T-helper 1 cell treated with Interleukin-12 subunit alpha and Interleukin-12 subunit beta and Interleukin-4 antibody, amounts not matched to agents 30 μg/mL and 1 μg/mL, for 36 hours (primary cell): ENCODE measurements at regions not wholly inside any gene's neighbourhood (a gene's known extent, or its start where the extent isn't known, plus 50 kb on each side); places are given as distances from the start of the nearest gene placed in this dataset.
A peak's percentile ranks its signal among the peaks of the same experiment; 100 is the strongest.

Source experiments
- H3K27ac Mint-ChIP-seq: one replicate; pipeline ENCODE4 v1.8.0; 2021; ENCODE audit warnings: mild to moderate bottlenecking, mixed read lengths
- H3K27me3 Mint-ChIP-seq: one replicate; pipeline ENCODE4 v1.8.0; 2021; ENCODE audit warnings: low read depth, mixed read lengths
- H3K36me3 Mint-ChIP-seq: one replicate; pipeline ENCODE4 v1.8.0; 2021; ENCODE audit warnings: low read depth, mixed read lengths
- H3K4me1 Mint-ChIP-seq: one replicate; pipeline ENCODE4 v1.8.0; 2021; ENCODE audit warnings: low read depth, mixed read lengths
- H3K4me3 Mint-ChIP-seq: one replicate; pipeline ENCODE4 v1.8.0; 2021; ENCODE audit warnings: mild to moderate bottlenecking, moderate library complexity, mixed read lengths
- H3K9me3 Mint-ChIP-seq: one replicate; pipeline ENCODE4 v1.8.0; 2021; ENCODE audit warnings: mixed read lengths

GRCh38 chr1:98426092-98426491 is 235.4 kb upstream of the SNX7 start:
- H3K27me3 Mint-ChIP-seq = no peaks in the 10 kb centered on the region
- no peak overlapping the region for H3K27ac Mint-ChIP-seq
- no peaks in the 10 kb centered on the region for H3K4me1 Mint-ChIP-seq
- H3K9me3 Mint-ChIP-seq = no peaks in the 10 kb centered on the region
- H3K36me3 Mint-ChIP-seq = no peaks in the 10 kb centered on the region
- H3K4me3 Mint-ChIP-seq = no peak overlapping the region

DNA sequence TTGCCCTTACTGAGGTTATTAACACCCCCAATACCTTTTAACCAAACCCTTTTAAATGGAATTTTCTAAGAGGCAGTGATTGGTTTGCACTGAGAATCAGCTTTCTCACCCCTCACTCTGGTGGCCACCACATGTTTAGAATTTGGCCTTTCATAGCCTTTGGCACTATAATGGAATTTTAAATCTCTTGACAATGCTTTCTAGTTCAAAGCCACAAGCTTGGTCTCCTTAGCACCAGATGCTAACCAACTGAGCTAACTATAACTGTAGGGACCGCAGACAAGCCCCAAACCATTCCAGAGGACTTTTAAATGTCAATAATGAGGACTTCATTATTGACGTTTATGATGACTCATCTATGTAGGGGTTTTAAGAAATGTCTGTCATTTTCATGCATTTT is 238.7 kb upstream of the SNX7 start:
- H3K27me3 Mint-ChIP-seq = no peaks in the 10 kb centered on the region
- no peaks in the 10 kb centered on the region for H3K9me3 Mint-ChIP-seq
- H3K27ac Mint-ChIP-seq = no peak overlapping the region
- H3K4me1 Mint-ChIP-seq = peaks cover under 1% of the 10 kb centered on the region
- H3K4me3 Mint-ChIP-seq = no peak overlapping the region
- no peaks in the 10 kb centered on the region for H3K36me3 Mint-ChIP-seq

GRCh38 chr1:98421085-98421435 is 240.5 kb upstream of the SNX7 start:
- no peaks in the 10 kb centered on the region for H3K27me3 Mint-ChIP-seq

GRCh38 chr1:98420376-98421084 is 241.0 kb upstream of the SNX7 start:
- Mint-ChIP-seq H3K36me3 (no peaks in the 10 kb centered on the region), H3K4me3 (no peak overlapping the region), H3K4me1 (peaks cover 3% of the 10 kb centered on the region), H3K27ac (no peak overlapping the region), H3K9me3 (no peaks in the 10 kb centered on the region), H3K27me3 (no peaks in the 10 kb centered on the region)

More at GRCh38 chr1:98421085-98421435, 240.5 kb upstream of the SNX7 start:
- Mint-ChIP-seq H3K27ac (no peak overlapping the region), H3K9me3 (no peaks in the 10 kb centered on the region), H3K4me1 (peaks cover 3% of the 10 kb centered on the region), H3K36me3 (no peaks in the 10 kb centered on the region), H3K4me3 (no peak overlapping the region)

DNA sequence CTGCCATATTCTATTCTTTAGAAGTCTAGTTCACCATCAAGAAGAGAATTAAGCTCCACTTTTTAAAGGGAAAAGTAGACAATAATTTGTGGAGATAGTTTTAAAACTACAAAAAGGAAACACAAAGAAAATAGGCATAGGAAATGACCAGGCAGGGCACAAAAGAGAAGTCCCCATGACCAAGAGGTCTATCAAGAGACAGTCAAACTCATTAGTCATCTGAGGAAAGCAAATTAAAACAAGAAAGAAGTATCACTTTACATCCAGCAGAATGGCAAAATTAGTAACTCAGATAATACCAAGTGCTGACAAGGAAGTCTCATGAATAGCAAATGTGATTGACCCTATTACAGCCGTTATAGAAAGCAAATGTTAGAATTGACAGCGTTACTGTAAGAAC is 243.7 kb upstream of the SNX7 start:
- H3K27me3 Mint-ChIP-seq = no peaks in the 10 kb centered on the region

DNA sequence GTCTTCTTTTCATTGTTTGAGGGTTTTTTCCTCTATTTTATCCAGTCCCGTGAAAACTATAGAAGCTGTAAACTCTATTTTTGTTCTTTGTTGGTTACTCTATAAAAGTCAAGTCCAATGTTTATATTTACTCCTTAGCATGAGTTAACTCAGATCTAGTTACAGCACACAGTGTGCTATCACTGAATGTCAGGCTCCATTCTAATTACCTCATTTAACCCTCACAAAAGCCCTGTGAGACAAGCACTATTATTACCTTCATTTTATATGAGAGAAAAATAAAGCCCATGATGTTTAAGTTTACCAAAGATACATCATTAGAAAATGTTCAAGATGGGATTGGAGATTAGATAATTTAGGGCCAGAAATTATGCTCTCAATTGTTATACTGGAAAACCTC is 251.4 kb upstream of the SNX7 start:
- H3K27me3 Mint-ChIP-seq = no peaks in the 10 kb centered on the region
- H3K4me3 Mint-ChIP-seq = no peak overlapping the region
- no peak overlapping the region for H3K27ac Mint-ChIP-seq
- H3K4me1 Mint-ChIP-seq = peaks cover 10% of the 10 kb centered on the region
- peaks cover 5% of the 10 kb centered on the region for H3K36me3 Mint-ChIP-seq
- H3K9me3 Mint-ChIP-seq = peaks cover 13% of the 10 kb centered on the region

More for the DNA sequence above, 243.7 kb upstream of the SNX7 start:
- H3K36me3 Mint-ChIP-seq = peaks cover under 1% of the 10 kb centered on the region
- no peak overlapping the region for H3K4me3 Mint-ChIP-seq
- H3K9me3 Mint-ChIP-seq = peaks cover 2% of the 10 kb centered on the region
- H3K27ac Mint-ChIP-seq = no peak overlapping the region
- H3K4me1 Mint-ChIP-seq = peaks cover 3% of the 10 kb centered on the region

DNA sequence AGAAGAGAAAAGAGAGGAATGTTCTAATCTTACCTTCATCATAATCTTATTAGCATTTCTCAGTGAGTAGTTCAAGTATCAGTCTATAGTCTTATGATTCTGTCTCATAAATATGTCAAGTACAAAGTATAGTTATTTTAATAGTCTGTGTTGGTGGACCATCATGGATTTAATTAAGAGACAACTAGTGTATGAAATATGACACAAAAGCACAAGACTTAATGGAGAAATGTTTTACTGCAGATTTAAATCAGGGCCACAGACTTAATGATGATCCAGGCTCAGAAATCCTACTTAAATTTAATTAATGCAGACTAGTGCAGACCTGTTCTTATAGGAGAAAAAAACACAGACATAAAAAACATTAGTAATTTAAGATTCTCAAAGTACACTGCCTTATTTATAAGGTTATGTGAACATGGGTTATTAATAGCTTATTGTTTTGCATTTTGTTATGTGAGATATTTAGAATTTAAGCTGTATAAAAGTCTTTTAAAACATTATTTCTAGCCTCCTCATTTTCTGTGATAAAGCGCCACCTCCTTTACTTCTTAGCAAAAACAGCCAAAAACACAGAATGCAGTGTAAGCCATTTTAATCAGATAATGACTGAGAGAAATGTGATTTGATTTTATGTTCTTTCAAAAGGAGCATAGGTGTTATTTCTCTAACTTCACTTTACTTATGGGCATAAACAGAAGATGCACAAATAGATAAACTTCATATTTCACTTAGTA is 255.0 kb upstream of the SNX7 start:
- Mint-ChIP-seq H3K9me3 (no peaks in the 10 kb centered on the region), H3K27me3 (no peaks in the 10 kb centered on the region), H3K4me1 (peaks cover 41% of the 10 kb centered on the region), H3K27ac (peak overlapping the region; percentile 92), H3K36me3 (peaks cover 2% of the 10 kb centered on the region), H3K4me3 (no peak overlapping the region)

GRCh38 chr1:98405581-98406074 is 255.9 kb upstream of the SNX7 start:
- H3K36me3 Mint-ChIP-seq = peaks cover 2% of the 10 kb centered on the region
- no peaks in the 10 kb centered on the region for H3K27me3 Mint-ChIP-seq
- H3K9me3 Mint-ChIP-seq = no peaks in the 10 kb centered on the region
- peak overlapping the region; percentile 92 for H3K27ac Mint-ChIP-seq
- peaks cover 43% of the 10 kb centered on the region for H3K4me1 Mint-ChIP-seq
- H3K4me3 Mint-ChIP-seq = peak overlapping the region; percentile 77

GRCh38 chr1:98404866-98405265 is 256.7 kb upstream of the SNX7 start:
- Mint-ChIP-seq H3K36me3 (peaks cover 2% of the 10 kb centered on the region), H3K27ac (peak overlapping the region; percentile 49), H3K4me1 (peaks cover 43% of the 10 kb centered on the region), H3K9me3 (no peaks in the 10 kb centered on the region), H3K4me3 (no peak overlapping the region), H3K27me3 (no peaks in the 10 kb centered on the region)

GRCh38 chr1:98403963-98404480 is 257.5 kb upstream of the SNX7 start:
- H3K36me3 Mint-ChIP-seq = peaks cover 2% of the 10 kb centered on the region

DNA sequence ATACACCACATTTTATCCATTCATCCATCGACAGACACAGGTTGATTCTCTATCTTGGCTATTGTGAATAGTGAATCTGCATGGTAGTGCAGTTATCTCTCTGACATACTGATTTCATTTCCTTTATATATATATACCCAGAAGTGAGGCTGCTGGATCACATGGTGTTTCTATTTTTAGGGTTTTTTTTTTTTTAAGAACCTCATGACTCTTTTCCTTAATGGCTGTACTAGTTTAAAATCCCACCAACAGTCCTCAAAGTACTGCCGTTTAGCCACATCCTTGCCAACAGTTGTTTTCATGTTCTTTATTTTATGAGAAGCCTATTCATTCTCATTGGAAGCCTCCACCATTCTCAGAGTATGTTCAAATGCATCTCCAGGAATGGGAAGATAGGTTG is 258.7 kb upstream of the SNX7 start:
- Mint-ChIP-seq H3K4me1 (peaks cover 52% of the 10 kb centered on the region), H3K27ac (peak overlapping the region; percentile 66)

More at GRCh38 chr1:98403963-98404480, 257.5 kb upstream of the SNX7 start:
- Mint-ChIP-seq H3K4me1 (peaks cover 43% of the 10 kb centered on the region), H3K27me3 (no peaks in the 10 kb centered on the region), H3K9me3 (no peaks in the 10 kb centered on the region), H3K4me3 (no peak overlapping the region), H3K27ac (peak overlapping the region; percentile 69)

GRCh38 chr1:98400446-98400845 is 261.1 kb upstream of the SNX7 start:
- H3K36me3 Mint-ChIP-seq = peaks cover 2% of the 10 kb centered on the region
- no peak overlapping the region for H3K4me3 Mint-ChIP-seq
- H3K9me3 Mint-ChIP-seq = no peaks in the 10 kb centered on the region

More for the DNA sequence above, 258.7 kb upstream of the SNX7 start:
- Mint-ChIP-seq H3K4me3 (peak overlapping the region; percentile 15), H3K36me3 (peaks cover 2% of the 10 kb centered on the region), H3K9me3 (no peaks in the 10 kb centered on the region), H3K27me3 (no peaks in the 10 kb centered on the region)

DNA sequence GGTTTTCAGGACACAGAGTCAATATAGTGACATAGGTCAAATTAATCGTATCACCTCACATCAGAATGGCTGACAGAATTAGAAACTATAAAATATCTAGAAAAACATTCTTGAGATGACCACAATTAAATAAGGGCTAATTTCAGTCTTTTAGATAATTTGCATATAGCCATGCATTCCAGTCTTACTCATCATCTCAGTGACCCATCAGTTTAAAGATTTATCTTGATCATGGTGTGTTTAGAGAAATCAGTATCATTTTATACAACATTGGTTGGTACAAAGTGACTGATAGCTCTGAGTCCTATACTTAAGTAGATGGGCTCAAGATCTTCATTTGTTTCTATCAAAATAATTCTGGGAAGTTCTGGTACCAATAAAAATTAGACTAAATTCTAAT is 262.3 kb upstream of the SNX7 start:
- Mint-ChIP-seq H3K27me3 (no peaks in the 10 kb centered on the region), H3K9me3 (no peaks in the 10 kb centered on the region), H3K36me3 (peaks cover 2% of the 10 kb centered on the region), H3K27ac (no peak overlapping the region), H3K4me3 (no peak overlapping the region), H3K4me1 (peaks cover 36% of the 10 kb centered on the region)

More at GRCh38 chr1:98400446-98400845, 261.1 kb upstream of the SNX7 start:
- peaks cover 45% of the 10 kb centered on the region for H3K4me1 Mint-ChIP-seq
- no peak overlapping the region for H3K27ac Mint-ChIP-seq
- no peaks in the 10 kb centered on the region for H3K27me3 Mint-ChIP-seq

DNA sequence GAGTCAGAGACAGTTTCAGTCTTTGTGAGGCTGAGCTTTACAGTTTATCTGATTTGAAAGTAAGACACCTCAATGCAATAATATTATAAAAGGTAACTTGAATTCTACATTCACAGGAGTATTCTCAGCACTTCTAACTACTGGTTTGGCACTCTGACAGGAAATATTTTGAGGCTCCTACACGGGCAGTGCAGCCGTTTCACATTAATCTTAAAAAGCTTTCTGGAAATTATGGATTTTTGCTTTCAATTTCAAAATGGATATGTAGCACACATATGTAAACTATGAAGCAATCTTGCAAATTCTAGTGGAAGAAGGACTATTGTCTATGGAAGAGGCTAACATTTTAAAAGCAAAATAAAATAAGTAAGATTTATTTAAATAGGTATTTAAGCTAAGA is 262.9 kb upstream of the SNX7 start:
- Mint-ChIP-seq H3K4me1 (peaks cover 30% of the 10 kb centered on the region), H3K4me3 (peak overlapping the region; percentile 21), H3K27ac (peak overlapping the region; percentile 36), H3K9me3 (no peaks in the 10 kb centered on the region), H3K27me3 (no peaks in the 10 kb centered on the region), H3K36me3 (peaks cover 2% of the 10 kb centered on the region)

DNA sequence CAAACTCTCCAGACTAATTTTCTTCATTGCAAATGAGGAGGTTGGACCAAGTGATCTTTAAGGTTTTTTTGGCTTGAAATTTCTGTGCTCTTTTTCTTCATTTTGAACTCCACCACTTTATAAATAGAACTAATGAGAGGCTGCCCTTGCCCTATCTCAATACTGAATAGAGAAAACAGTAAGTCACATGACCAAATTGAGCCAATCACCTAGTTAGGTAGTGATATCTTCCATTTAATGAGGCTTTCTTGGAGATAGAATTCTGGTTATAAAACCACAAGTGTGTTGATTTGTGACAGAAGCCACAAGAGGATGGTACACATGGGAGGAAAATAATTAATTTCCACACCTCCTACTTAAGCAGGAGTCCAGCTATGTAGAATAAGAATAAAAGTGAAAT is 263.4 kb upstream of the SNX7 start:
- Mint-ChIP-seq H3K9me3 (no peaks in the 10 kb centered on the region), H3K27ac (peak overlapping the region; percentile 36), H3K4me1 (peaks cover 25% of the 10 kb centered on the region), H3K27me3 (no peaks in the 10 kb centered on the region), H3K4me3 (no peak overlapping the region), H3K36me3 (peaks cover 2% of the 10 kb centered on the region)
